ENCODE measurements at regions not wholly inside any gene's neighbourhood (a gene's known extent, or its start where the extent isn't known, plus 50 kb on each side); places are given as distances from the start of the nearest gene placed in this dataset.
"Not testable (repeated sequence)": the region's sequence is repeated elsewhere in the genome, so short reads cannot be mapped to it uniquely, and the experiment has no call there.

GRCh38 chr14:105705862-105706700, 179.7 kb downstream of the TMEM121 start:
- TF ChIP-seq, protein P1, sequence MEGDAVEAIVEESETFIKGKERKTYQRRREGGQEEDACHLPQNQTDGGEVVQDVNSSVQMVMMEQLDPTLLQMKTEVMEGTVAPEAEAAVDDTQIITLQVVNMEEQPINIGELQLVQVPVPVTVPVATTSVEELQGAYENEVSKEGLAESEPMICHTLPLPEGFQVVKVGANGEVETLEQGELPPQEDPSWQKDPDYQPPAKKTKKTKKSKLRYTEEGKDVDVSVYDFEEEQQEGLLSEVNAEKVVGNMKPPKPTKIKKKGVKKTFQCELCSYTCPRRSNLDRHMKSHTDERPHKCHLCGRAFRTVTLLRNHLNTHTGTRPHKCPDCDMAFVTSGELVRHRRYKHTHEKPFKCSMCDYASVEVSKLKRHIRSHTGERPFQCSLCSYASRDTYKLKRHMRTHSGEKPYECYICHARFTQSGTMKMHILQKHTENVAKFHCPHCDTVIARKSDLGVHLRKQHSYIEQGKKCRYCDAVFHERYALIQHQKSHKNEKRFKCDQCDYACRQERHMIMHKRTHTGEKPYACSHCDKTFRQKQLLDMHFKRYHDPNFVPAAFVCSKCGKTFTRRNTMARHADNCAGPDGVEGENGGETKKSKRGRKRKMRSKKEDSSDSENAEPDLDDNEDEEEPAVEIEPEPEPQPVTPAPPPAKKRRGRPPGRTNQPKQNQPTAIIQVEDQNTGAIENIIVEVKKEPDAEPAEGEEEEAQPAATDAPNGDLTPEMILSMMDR (IDR thresholded peaks at IDR 0.05) = not testable (repeated sequence)
- TF ChIP-seq POLR2A (IDR thresholded peaks at IDR 0.05) = not testable (repeated sequence)
